ENCODE measurements at regions not wholly inside any gene's neighbourhood (a gene's known extent, or its start where the extent isn't known, plus 50 kb on each side); places are given as distances from the start of the nearest gene placed in this dataset.

- ATAC-seq (ENCODE audit: low FRiP score) (no peak), DNase-seq (no peak)
- intact Hi-C loops (cut with DNase I) = no loop called here
- no peaks in the 10 kb centered on the region for H3K27me3 ChIP-seq (ENCODE audit: control insufficient read depth in 1 of 2, insufficient read depth in 2 of 2, low read length in 1 of 2)
- WGBS, 2 donors = 88 to 93% methylated on average over 7 of the region's 7 CpGs
- no peaks in the 10 kb centered on the region for H3K36me3 ChIP-seq (ENCODE audit: control insufficient read depth in 1 of 2, insufficient read depth in 2 of 2, low read length in 1 of 2)
- H3K4me1 ChIP-seq (ENCODE audit: control insufficient read depth in 1 of 2, insufficient read depth in 2 of 2, low read length in 2 of 2) = no peaks in the 10 kb centered on the region
- no peak overlapping the region for H3K27ac ChIP-seq (ENCODE audit: low read depth in 1 of 2, low read length in 2 of 2)
- no peaks in the 10 kb centered on the region for H3K9me3 ChIP-seq (ENCODE audit: control insufficient read depth, low read length)
- no peak overlapping the region for H3K4me3 ChIP-seq (ENCODE audit: low read length in 2 of 2)
Observed at GRCh38 chr3:193874512-193874911, 261.4 kb upstream of the HES1 start.

- DNase-seq = no peak
- no peaks in the 10 kb centered on the region for H3K36me3 ChIP-seq (ENCODE audit: control insufficient read depth in 1 of 2, insufficient read depth in 2 of 2, low read length in 1 of 2)
- whole genome bisulfite sequencing, 2 donors = 95 to 96% methylated on average over 5 of the region's 5 CpGs
- H3K4me1 ChIP-seq (ENCODE audit: control insufficient read depth in 1 of 2, insufficient read depth in 2 of 2, low read length in 2 of 2) = no peaks in the 10 kb centered on the region
- no peak overlapping the region for H3K27ac ChIP-seq (ENCODE audit: low read depth in 1 of 2, low read length in 2 of 2)
- H3K4me3 ChIP-seq (ENCODE audit: low read length in 2 of 2) = no peak overlapping the region
- intact Hi-C loops (cut with DNase I) = no loop called here
- H3K27me3 ChIP-seq (ENCODE audit: control insufficient read depth in 1 of 2, insufficient read depth in 2 of 2, low read length in 1 of 2) = no peaks in the 10 kb centered on the region
- no peaks in the 10 kb centered on the region for H3K9me3 ChIP-seq (ENCODE audit: control insufficient read depth, low read length)
- ATAC-seq (ENCODE audit: low FRiP score) = no peak
Observed at GRCh38 chr3:193874997-193875593, 260.9 kb upstream of the HES1 start.

GRCh38 chr3:193875601-193876321 lies 260.2 kb upstream of the HES1 start:
- H3K4me1 ChIP-seq (ENCODE audit: control insufficient read depth in 1 of 2, insufficient read depth in 2 of 2, low read length in 2 of 2) = no peaks in the 10 kb centered on the region

DNA sequence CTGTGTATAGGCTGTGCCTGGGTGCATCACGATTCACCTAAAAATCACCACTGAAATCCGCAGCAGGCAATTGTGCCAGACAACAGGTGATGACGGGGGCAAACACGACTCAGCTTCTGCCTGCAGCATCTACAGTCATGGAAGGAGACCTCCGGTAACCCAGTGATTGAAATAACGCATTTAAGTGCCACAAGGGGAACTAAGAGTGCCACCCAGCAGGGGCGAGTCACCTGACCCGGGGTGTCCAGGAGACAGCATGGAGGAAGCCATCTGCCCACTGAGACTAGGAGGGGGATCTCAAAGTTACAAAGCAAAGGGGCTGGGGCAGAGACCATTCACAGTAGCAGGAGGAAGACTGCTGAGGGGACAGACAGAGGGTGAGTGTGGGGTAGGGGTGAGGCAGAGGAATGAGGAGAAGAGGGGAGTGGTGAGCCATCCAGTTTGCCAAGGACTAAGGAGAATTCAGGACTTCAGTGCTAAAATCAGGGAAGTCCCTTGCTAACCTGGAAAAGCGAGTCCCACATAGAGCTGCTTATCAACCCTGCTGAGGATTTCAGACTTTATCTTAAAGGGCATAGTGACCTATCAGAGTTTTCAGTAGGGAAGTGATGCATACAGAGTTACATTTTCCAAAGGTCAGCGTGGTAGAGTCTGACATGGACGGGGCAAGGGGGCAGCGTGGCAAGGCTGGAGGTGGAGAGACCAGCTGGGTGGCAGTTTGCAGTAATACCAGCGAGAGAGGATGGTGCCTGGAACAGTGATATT lies 256.7 kb upstream of the HES1 start:
- no peak overlapping the region for H3K4me3 ChIP-seq (ENCODE audit: low read length in 2 of 2)
- H3K9me3 ChIP-seq (ENCODE audit: control insufficient read depth, low read length) = no peaks in the 10 kb centered on the region
- intact Hi-C loops (cut with DNase I) = no loop called here
- H3K36me3 ChIP-seq (ENCODE audit: control insufficient read depth in 1 of 2, insufficient read depth in 2 of 2, low read length in 1 of 2) = no peaks in the 10 kb centered on the region
- no peaks in the 10 kb centered on the region for H3K4me1 ChIP-seq (ENCODE audit: control insufficient read depth in 1 of 2, insufficient read depth in 2 of 2, low read length in 2 of 2)
- DNase-seq = no peak
- no peak for ATAC-seq (ENCODE audit: low FRiP score)
- H3K27ac ChIP-seq (ENCODE audit: low read depth in 1 of 2, low read length in 2 of 2) = no peak overlapping the region
- WGBS, 2 donors = 89 to 92% methylated on average over 13 of the region's 13 CpGs
- no peaks in the 10 kb centered on the region for H3K27me3 ChIP-seq (ENCODE audit: control insufficient read depth in 1 of 2, insufficient read depth in 2 of 2, low read length in 1 of 2)

More at GRCh38 chr3:193875601-193876321, 260.2 kb upstream of the HES1 start:
- Histone ChIP-seq H3K36me3 (ENCODE audit: control insufficient read depth in 1 of 2, insufficient read depth in 2 of 2, low read length in 1 of 2) (no peaks in the 10 kb centered on the region), H3K4me3 (ENCODE audit: low read length in 2 of 2) (no peak overlapping the region), H3K9me3 (ENCODE audit: control insufficient read depth, low read length) (no peaks in the 10 kb centered on the region), H3K27me3 (ENCODE audit: control insufficient read depth in 1 of 2, insufficient read depth in 2 of 2, low read length in 1 of 2) (no peaks in the 10 kb centered on the region), H3K27ac (ENCODE audit: low read depth in 1 of 2, low read length in 2 of 2) (no peak overlapping the region)
- intact Hi-C loops (cut with DNase I) = no loop called here
- ATAC-seq (ENCODE audit: low FRiP score) = no peak
- WGBS, 2 donors = 75% methylated on average over 5 of the region's 5 CpGs
- no peak for DNase-seq

DNA sequence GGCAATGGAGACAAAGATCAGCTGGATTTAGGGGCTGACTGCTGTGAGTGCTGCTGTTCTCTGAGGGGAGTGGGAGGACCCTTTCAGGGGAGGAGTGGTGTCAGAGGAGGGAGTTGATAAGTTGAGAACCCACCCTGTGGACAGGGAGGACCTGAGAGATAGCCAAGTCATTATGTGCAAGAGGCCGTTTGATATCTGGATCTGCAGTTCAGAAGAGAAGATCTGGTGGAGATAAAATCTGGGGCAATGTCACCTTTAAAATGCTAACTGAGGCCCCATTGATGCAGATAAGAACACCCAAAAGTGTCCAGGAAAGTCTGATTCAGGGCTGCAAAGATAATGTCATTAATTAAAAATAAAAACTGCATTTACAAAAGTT lies 256.1 kb upstream of the HES1 start:
- H3K27ac ChIP-seq (ENCODE audit: low read depth in 1 of 2, low read length in 2 of 2) = no peak overlapping the region
- intact Hi-C loops (cut with DNase I) = no loop called here
- H3K4me1 ChIP-seq (ENCODE audit: control insufficient read depth in 1 of 2, insufficient read depth in 2 of 2, low read length in 2 of 2) = no peaks in the 10 kb centered on the region
- H3K27me3 ChIP-seq (ENCODE audit: control insufficient read depth in 1 of 2, insufficient read depth in 2 of 2, low read length in 1 of 2) = no peaks in the 10 kb centered on the region
- H3K36me3 ChIP-seq (ENCODE audit: control insufficient read depth in 1 of 2, insufficient read depth in 2 of 2, low read length in 1 of 2) = no peaks in the 10 kb centered on the region
- no peaks in the 10 kb centered on the region for H3K9me3 ChIP-seq (ENCODE audit: control insufficient read depth, low read length)
- H3K4me3 ChIP-seq (ENCODE audit: low read length in 2 of 2) = no peak overlapping the region
- 87 to 88% methylated on average over 1 of the region's 1 CpG for WGBS, 2 donors
- no peak for ATAC-seq (ENCODE audit: low FRiP score)
- DNase-seq = no peak

DNA sequence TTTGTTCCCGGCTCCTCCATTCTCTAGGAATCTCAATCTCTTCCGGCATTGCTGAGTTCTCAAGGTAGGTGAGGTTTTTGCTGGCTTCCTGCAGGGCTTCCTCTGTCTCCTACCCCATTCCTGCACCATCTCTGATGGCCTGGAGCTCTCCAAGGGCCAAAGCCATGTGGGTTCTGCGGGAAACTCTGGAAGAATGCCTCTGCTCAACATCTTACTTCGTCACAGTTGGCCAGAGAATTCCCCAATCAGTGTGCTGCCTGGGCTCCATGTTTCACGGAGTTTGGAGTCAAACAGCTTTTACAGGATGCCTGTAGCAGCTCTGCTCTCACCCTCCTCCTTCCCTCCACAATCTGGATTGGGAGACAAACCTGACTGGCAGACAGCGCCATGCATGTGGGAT lies 253.9 kb upstream of the HES1 start:
- WGBS, 2 donors = 94 to 95% methylated on average over 6 of the region's 6 CpGs
- Histone ChIP-seq H3K4me3 (ENCODE audit: low read length in 2 of 2) (no peak overlapping the region), H3K27ac (ENCODE audit: low read depth in 1 of 2, low read length in 2 of 2) (no peak overlapping the region), H3K4me1 (ENCODE audit: control insufficient read depth in 1 of 2, insufficient read depth in 2 of 2, low read length in 2 of 2) (no peaks in the 10 kb centered on the region), H3K9me3 (ENCODE audit: control insufficient read depth, low read length) (no peaks in the 10 kb centered on the region), H3K27me3 (ENCODE audit: control insufficient read depth in 1 of 2, insufficient read depth in 2 of 2, low read length in 1 of 2) (no peaks in the 10 kb centered on the region), H3K36me3 (ENCODE audit: control insufficient read depth in 1 of 2, insufficient read depth in 2 of 2, low read length in 1 of 2) (no peaks in the 10 kb centered on the region)
- DNase-seq (no peak), ATAC-seq (ENCODE audit: low FRiP score) (no peak)
- intact Hi-C loops (cut with DNase I) = no loop called here

GRCh38 chr3:193883551-193883950 lies 252.4 kb upstream of the HES1 start:
- no peak overlapping the region for H3K27ac ChIP-seq (ENCODE audit: low read depth in 1 of 2, low read length in 2 of 2)
- intact Hi-C loops (cut with DNase I) = no loop called here
- ATAC-seq (ENCODE audit: low FRiP score) (no peak), DNase-seq (no peak)
- no peaks in the 10 kb centered on the region for H3K9me3 ChIP-seq (ENCODE audit: control insufficient read depth, low read length)
- H3K4me1 ChIP-seq (ENCODE audit: control insufficient read depth in 1 of 2, insufficient read depth in 2 of 2, low read length in 2 of 2) = no peaks in the 10 kb centered on the region
- H3K36me3 ChIP-seq (ENCODE audit: control insufficient read depth in 1 of 2, insufficient read depth in 2 of 2, low read length in 1 of 2) = no peaks in the 10 kb centered on the region
- WGBS, 2 donors = 55 to 62% methylated on average over 3 of the region's 3 CpGs
- H3K4me3 ChIP-seq (ENCODE audit: low read length in 2 of 2) = no peak overlapping the region
- no peaks in the 10 kb centered on the region for H3K27me3 ChIP-seq (ENCODE audit: control insufficient read depth in 1 of 2, insufficient read depth in 2 of 2, low read length in 1 of 2)

- intact Hi-C loops (cut with DNase I) = no loop called here
- DNase-seq (no peak), ATAC-seq (ENCODE audit: low FRiP score) (no peak)
- Histone ChIP-seq H3K4me3 (ENCODE audit: low read length in 2 of 2) (no peak overlapping the region), H3K36me3 (ENCODE audit: control insufficient read depth in 1 of 2, insufficient read depth in 2 of 2, low read length in 1 of 2) (no peaks in the 10 kb centered on the region), H3K4me1 (ENCODE audit: control insufficient read depth in 1 of 2, insufficient read depth in 2 of 2, low read length in 2 of 2) (no peaks in the 10 kb centered on the region), H3K9me3 (ENCODE audit: control insufficient read depth, low read length) (no peaks in the 10 kb centered on the region), H3K27me3 (ENCODE audit: control insufficient read depth in 1 of 2, insufficient read depth in 2 of 2, low read length in 1 of 2) (no peaks in the 10 kb centered on the region), H3K27ac (ENCODE audit: low read depth in 1 of 2, low read length in 2 of 2) (no peak overlapping the region)
- 92 to 94% methylated on average over 7 of the region's 7 CpGs for WGBS, 2 donors
Observed at GRCh38 chr3:193884027-193884426, 251.9 kb upstream of the HES1 start.

GRCh38 chr3:193884652-193885051 lies 251.3 kb upstream of the HES1 start:
- Histone ChIP-seq H3K4me1 (ENCODE audit: control insufficient read depth in 1 of 2, insufficient read depth in 2 of 2, low read length in 2 of 2) (no peaks in the 10 kb centered on the region), H3K4me3 (ENCODE audit: low read length in 2 of 2) (no peak overlapping the region), H3K9me3 (ENCODE audit: control insufficient read depth, low read length) (no peaks in the 10 kb centered on the region), H3K36me3 (ENCODE audit: control insufficient read depth in 1 of 2, insufficient read depth in 2 of 2, low read length in 1 of 2) (no peaks in the 10 kb centered on the region), H3K27me3 (ENCODE audit: control insufficient read depth in 1 of 2, insufficient read depth in 2 of 2, low read length in 1 of 2) (no peaks in the 10 kb centered on the region), H3K27ac (ENCODE audit: low read depth in 1 of 2, low read length in 2 of 2) (no peak overlapping the region)
- no peak for DNase-seq
- WGBS, 2 donors = 94 to 97% methylated on average over 4 of the region's 4 CpGs
- ATAC-seq (ENCODE audit: low FRiP score) = no peak
- intact Hi-C loops (cut with DNase I) = no loop called here

Measured in aorta (tissue), 5 donors.